Esophagus squamous epithelium (tissue), 5 donors: ENCODE measurements at regions not wholly inside any gene's neighbourhood (a gene's known extent, or its start where the extent isn't known, plus 50 kb on each side); places are given as distances from the start of the nearest gene placed in this dataset.

Source experiments
- DNase-seq: peaks from one replicate; lab custom pipeline; 2025; lab: John Stamatoyannopoulos, UW
- H3K27ac ChIP-seq, 4 donors: fragments of 200-600 bp; sonication (generic); one replicate each; pipeline ENCODE4 v1.5.1; 2016 to 2019; ENCODE audit warnings: mild to moderate bottlenecking in 1 of 4
- H3K27me3 ChIP-seq, 4 donors: fragments of 200-600 bp; sonication (generic); 1 replicate in 3 of 4; 2 replicates in 1 of 4; pipeline versions ENCODE4 v1.5.1 to v1.6.0; 2017 to 2021; ENCODE audit warnings: antibody characterized with exemption in 1 of 4
- H3K36me3 ChIP-seq, 3 donors: fragments of 200-600 bp; sonication (generic); one replicate each; pipeline ENCODE4 v1.5.1; 2016 to 2019
- H3K4me1 ChIP-seq, 3 donors: fragments of 200-600 bp; sonication (generic); one replicate each; pipeline ENCODE4 v1.5.1; 2017 to 2019
- H3K4me3 ChIP-seq, 4 donors: fragments of 200-600 bp; sonication (generic); 1 replicate in 3 of 4; 2 replicates in 1 of 4; pipeline ENCODE4 v1.5.1; 2016 to 2019; ENCODE audit warnings: mild to moderate bottlenecking in 2 of 4, moderate library complexity in 1 of 4
- H3K9me3 ChIP-seq, 3 donors: fragments of 200-600 bp; sonication (generic); one replicate each; pipeline ENCODE4 v1.5.1; 2016 to 2019
- CTCF ChIP-seq, 6 experiments: fragments of 450-650 bp in 4 of 6; fragments of 200-600 bp in 2 of 6; sonication (generic) in 2 of 6; IDR thresholded peaks; one replicate each; pipeline ENCODE4 v1.5.1; 2016 to 2019; ENCODE audit warnings: antibody characterized with exemption in 6 of 6, mild to moderate bottlenecking in 4 of 6, moderate library complexity in 4 of 6
- POLR2A ChIP-seq, 4 donors: fragments of 450-650 bp; IDR thresholded peaks; one replicate each; pipeline ENCODE4 v1.6.1; 2017; ENCODE audit warnings: antibody characterized with exemption in 4 of 4, mild to moderate bottlenecking in 4 of 4, moderate library complexity in 3 of 4
- WGBS, 2 donors: methylation state at CpG; one replicate each; pipeline ENCODE4 v1.1.5; 2018; 5-methylcytosine and 5-hydroxymethylcytosine counted together
- intact Hi-C: fragments of 100-400 bp; cut with DNase I; formaldehyde crosslinking; loops from one replicate; pipeline ENCODE4 v1.15.0; 2022
- donor health status: DM: yes; HTN: yes; CAD: no.

DNA sequence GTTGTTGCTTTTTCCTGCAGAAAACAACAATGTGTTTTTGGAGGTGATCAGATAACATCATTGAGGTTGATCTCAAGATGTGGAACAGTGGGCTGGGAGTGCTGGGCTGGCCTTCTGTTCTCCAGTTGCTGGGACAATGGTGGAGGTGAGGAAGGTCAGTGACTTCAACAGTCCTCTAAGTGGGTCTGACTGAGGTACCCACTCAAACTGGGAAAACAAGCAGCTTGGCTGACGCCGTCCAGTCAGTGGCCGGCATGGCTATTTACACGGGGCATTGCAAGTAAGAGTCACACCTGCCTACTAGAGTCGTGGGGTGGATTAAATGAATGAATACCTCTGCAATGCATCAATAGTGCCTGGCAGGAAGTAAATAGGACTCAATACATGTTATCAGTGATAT is 386.7 kb upstream of the ZFHX3 start:
- intact Hi-C loops: no loop called here
- no peaks in the 10 kb centered on the region for H3K9me3 ChIP-seq
- H3K4me3 ChIP-seq: no peak overlapping the region
- DNase-seq: no peak
- TF ChIP-seq POLR2A (IDR thresholded peaks at IDR 0.05) (no peak), CTCF (IDR thresholded peaks at IDR 0.05) (no peak)
- H3K4me1 ChIP-seq: no peaks in the 10 kb centered on the region
- H3K27ac ChIP-seq: no peak overlapping the region
- H3K36me3 ChIP-seq: no peaks in the 10 kb centered on the region
- H3K27me3 ChIP-seq: no peaks in the 10 kb centered on the region
- WGBS, 2 donors: 52 to 72% methylated on average over 4 to 5 of the region's 5 CpGs

DNA sequence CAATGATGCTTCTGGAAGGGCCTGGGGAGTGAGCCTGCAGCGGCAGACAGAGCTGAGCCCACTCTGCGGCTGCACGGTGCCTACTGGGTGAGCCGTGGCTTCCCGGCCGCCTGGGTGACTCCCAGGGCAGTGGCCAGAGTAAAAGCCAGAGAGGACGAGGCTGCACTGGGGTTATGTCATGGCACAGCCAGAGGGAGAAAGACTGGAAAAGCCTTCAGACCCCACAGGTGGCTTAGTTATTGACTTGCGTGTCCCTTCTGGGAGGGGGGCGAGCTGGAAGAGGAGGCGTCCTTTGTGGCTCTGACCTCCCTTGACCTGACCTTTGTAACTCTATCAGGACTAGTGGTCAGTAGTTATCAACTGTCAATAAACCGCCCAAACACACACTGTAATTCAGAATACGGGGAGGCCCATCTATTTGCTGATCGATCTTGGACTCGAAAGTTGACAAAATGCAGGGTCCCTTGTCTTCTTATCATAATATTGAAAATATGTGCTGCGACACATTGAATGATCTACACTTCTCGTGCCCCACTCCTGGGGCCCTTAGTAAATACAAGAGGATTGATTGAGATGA is 385.9 kb upstream of the ZFHX3 start:
- intact Hi-C loops: no loop called here
- H3K4me1 ChIP-seq: no peaks in the 10 kb centered on the region
- no peak overlapping the region for H3K4me3 ChIP-seq
- WGBS, 2 donors: 87 to 89% methylated on average over 6 to 8 of the region's 16 CpGs
- H3K9me3 ChIP-seq: no peaks in the 10 kb centered on the region
- no peak for TF ChIP-seq POLR2A (IDR thresholded peaks at IDR 0.05)
- no peak for TF ChIP-seq CTCF (IDR thresholded peaks at IDR 0.05)
- H3K27me3 ChIP-seq: no peaks in the 10 kb centered on the region
- H3K36me3 ChIP-seq: no peaks in the 10 kb centered on the region
- no peak for DNase-seq
- no peak overlapping the region for H3K27ac ChIP-seq

DNA sequence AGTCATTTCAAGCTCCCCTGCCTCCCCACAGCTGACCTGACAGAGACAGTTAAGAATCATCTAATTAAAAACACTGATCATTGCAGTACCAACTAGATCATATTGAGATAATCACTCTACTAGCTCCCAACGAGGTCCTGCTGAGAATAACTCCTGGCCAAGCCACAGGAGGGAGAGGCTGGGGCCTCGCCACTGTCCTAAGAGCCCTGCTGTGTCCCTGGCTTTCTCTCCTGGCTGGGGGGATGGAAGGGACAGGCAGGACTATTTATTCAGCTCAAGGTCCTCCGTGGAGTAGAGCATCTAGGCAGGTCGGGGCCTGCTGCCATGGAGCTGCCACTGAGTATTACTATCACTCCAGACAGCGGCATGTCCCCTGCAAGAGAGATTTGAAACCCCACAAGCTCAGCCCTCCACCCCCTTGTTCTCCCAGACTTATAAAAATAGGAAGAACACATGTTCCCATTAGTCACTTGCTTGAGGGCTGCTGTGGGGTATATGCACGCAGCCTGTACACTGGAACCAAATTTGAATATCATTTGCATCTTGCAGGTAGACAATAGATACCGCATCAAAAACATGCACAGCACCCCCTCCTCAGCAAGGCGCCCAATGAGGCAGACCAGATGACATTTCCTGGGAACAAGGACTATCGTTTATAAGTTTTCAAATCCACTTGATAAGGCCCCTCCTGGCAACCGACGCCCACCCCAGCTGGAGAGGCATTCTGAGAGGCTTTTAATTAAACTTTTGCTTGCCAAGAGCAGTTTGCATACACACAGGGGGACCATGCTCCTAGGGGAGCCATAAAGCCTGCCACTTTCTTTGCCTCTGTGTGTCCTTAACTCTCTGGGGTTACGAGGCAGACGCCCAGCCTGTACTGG is 385.2 kb upstream of the ZFHX3 start:
- Histone ChIP-seq H3K4me1 (no peaks in the 10 kb centered on the region), H3K36me3 (no peaks in the 10 kb centered on the region), H3K4me3 (no peak overlapping the region), H3K27me3 (no peaks in the 10 kb centered on the region), H3K27ac (no peak overlapping the region), H3K9me3 (no peaks in the 10 kb centered on the region)
- no peak for DNase-seq
- intact Hi-C loops: no loop called here
- 48 to 63% methylated on average over 9 to 11 of the region's 13 CpGs for WGBS, 2 donors
- TF ChIP-seq CTCF (IDR thresholded peaks at IDR 0.05) (no peak), POLR2A (IDR thresholded peaks at IDR 0.05) (no peak)

GRCh38 chr16:73430138-73430537 is 382.2 kb upstream of the ZFHX3 start:
- H3K27ac ChIP-seq: no peak overlapping the region
- intact Hi-C loops: no loop called here
- DNase-seq: no peak
- H3K9me3 ChIP-seq: no peaks in the 10 kb centered on the region
- H3K36me3 ChIP-seq: no peaks in the 10 kb centered on the region
- no peaks in the 10 kb centered on the region for H3K4me1 ChIP-seq
- TF ChIP-seq POLR2A (IDR thresholded peaks at IDR 0.05) (no peak), CTCF (IDR thresholded peaks at IDR 0.05) (no peak)
- WGBS, 2 donors: 61 to 78% methylated on average over 3 of the region's 3 CpGs
- H3K27me3 ChIP-seq: no peaks in the 10 kb centered on the region
- H3K4me3 ChIP-seq: no peak overlapping the region

GRCh38 chr16:73428121-73428520 is 380.2 kb upstream of the ZFHX3 start:
- Histone ChIP-seq H3K27me3 (no peaks in the 10 kb centered on the region), H3K4me1 (no peaks in the 10 kb centered on the region), H3K9me3 (no peaks in the 10 kb centered on the region), H3K4me3 (no peak overlapping the region), H3K27ac (no peak overlapping the region), H3K36me3 (no peaks in the 10 kb centered on the region)
- 76 to 88% methylated on average over 7 of the region's 10 CpGs for WGBS, 2 donors
- intact Hi-C loops: no loop called here
- no peak for TF ChIP-seq CTCF (IDR thresholded peaks at IDR 0.05)
- TF ChIP-seq POLR2A (IDR thresholded peaks at IDR 0.05): no peak
- no peak for DNase-seq
